Dermis microvascular lymphatic vessel endothelial cell (primary cell): ENCODE measurements at regions not wholly inside any gene's neighbourhood (a gene's known extent, or its start where the extent isn't known, plus 50 kb on each side); places are given as distances from the start of the nearest gene placed in this dataset.

Experiments used
- DNase-seq, 2 donors: peaks; one replicate each; pipeline versions ENCODE4 v3.0.0 to v3.0.0-alpha.2; 2010; ENCODE audit warnings: low read depth in 2 of 2

GRCh38 chr17:34126965-34127364, 128.1 kb upstream of the CCL2 start:
- DNase-seq = no peak

GRCh38 chr17:34130544-34130943, 124.5 kb upstream of the CCL2 start:
- DNase-seq = no peak

- DNase-seq = no peak
These were observed 123.7 kb upstream of the CCL2 start for GRCh38 chr17:34131386-34131785.

- no peak for DNase-seq
These were observed 121.7 kb upstream of the CCL2 start for GRCh38 chr17:34133350-34133749.

- no peak for DNase-seq
These were observed 119.2 kb upstream of the CCL2 start for GRCh38 chr17:34135841-34136240.

GRCh38 chr17:34140006-34140405, 115.1 kb upstream of the CCL2 start:
- DNase-seq = no peak

- DNase-seq = no peak
These were observed 113.5 kb upstream of the CCL2 start for GRCh38 chr17:34141590-34141989.

- DNase-seq = no peak
These were observed 111.7 kb upstream of the CCL2 start for GRCh38 chr17:34143430-34143829.

- DNase-seq = peak in 1 of 2 donors; percentile 8
These were observed 108.5 kb upstream of the CCL2 start for GRCh38 chr17:34146440-34147043.

- DNase-seq = no peak
These were observed 104.0 kb upstream of the CCL2 start for GRCh38 chr17:34151102-34151501.

GRCh38 chr17:34153991-34154390, 101.1 kb upstream of the CCL2 start:
- no peak for DNase-seq

- no peak for DNase-seq
These were observed 99.9 kb upstream of the CCL2 start for GRCh38 chr17:34154961-34155730.

- no peak for DNase-seq
These were observed 99.1 kb upstream of the CCL2 start for GRCh38 chr17:34155947-34156346.

- no peak for DNase-seq
These were observed 98.7 kb upstream of the CCL2 start for GRCh38 chr17:34156401-34156740.

GRCh38 chr17:34156741-34157589, 98.1 kb upstream of the CCL2 start:
- DNase-seq = no peak

GRCh38 chr17:34161690-34162089, 93.4 kb upstream of the CCL2 start:
- DNase-seq = no peak

- DNase-seq = no peak
These were observed 92.0 kb upstream of the CCL2 start for GRCh38 chr17:34163123-34163522.

GRCh38 chr17:34163646-34164045, 91.4 kb upstream of the CCL2 start:
- DNase-seq = no peak

- no peak for DNase-seq
These were observed 90.2 kb upstream of the CCL2 start for GRCh38 chr17:34164837-34165236.

GRCh38 chr17:34166352-34166751, 88.7 kb upstream of the CCL2 start:
- DNase-seq = no peak

GRCh38 chr17:34167354-34167753, 87.7 kb upstream of the CCL2 start:
- no peak for DNase-seq

- no peak for DNase-seq
These were observed 86.1 kb upstream of the CCL2 start for GRCh38 chr17:34168989-34169388.

- no peak for DNase-seq
These were observed 85.6 kb upstream of the CCL2 start for GRCh38 chr17:34169496-34169895.
